A549 (cell line): ENCODE measurements at regions not wholly inside any gene's neighbourhood (a gene's known extent, or its start where the extent isn't known, plus 50 kb on each side); places are given as distances from the start of the nearest gene placed in this dataset.

Experiments
- ESRRA ChIP-seq: fragments of 150-350 bp; IDR thresholded peaks from 2 replicates; pipeline ENCODE4 v1.6.1; 2014; ENCODE audit warnings: mild to moderate bottlenecking, low read length, borderline replicate concordance
- JUN ChIP-seq, 2 experiments: fragments of >200 bp; sonication (Bioruptor Twin); formaldehyde crosslinking; IDR thresholded peaks; 2 replicates in 1 of 2; 3 replicates in 1 of 2; pipeline ENCODE4 v1.6.1; 2016 to 2017
- MAFK ChIP-seq: fragments of 450-650 bp; IDR thresholded peaks from 2 replicates; pipeline ENCODE4 v1.6.1; 2014; ENCODE audit not compliant: partially characterized antibody
- MAX ChIP-seq: IDR thresholded peaks from 2 replicates; pipeline ENCODE4 v1.6.1; 2012
- MYC ChIP-seq: IDR thresholded peaks from 2 replicates; pipeline ENCODE4 v1.6.1; 2012; ENCODE audit warnings: mild to moderate bottlenecking, inconsistent platforms, low read length, improper control_type of control experiment, borderline replicate concordance
- NFE2L2 ChIP-seq: fragments of 150-350 bp; conservative IDR thresholded peaks from 2 replicates; pipeline ENCODE4 v1.6.1; 2014; ENCODE audit warnings: low read length
- POLR2A ChIP-seq: IDR thresholded peaks from 2 replicates; pipeline ENCODE4 v1.6.1; 2012; ENCODE audit warnings: mild to moderate bottlenecking, low read length
- RCOR1 ChIP-seq: fragments of 150-350 bp; IDR thresholded peaks from 2 replicates; pipeline ENCODE4 v1.6.1; 2014; ENCODE audit warnings: antibody characterized with exemption, low read length, low read depth
- USF2 ChIP-seq: fragments of 450-650 bp; IDR thresholded peaks from 2 replicates; pipeline ENCODE4 v1.6.1; 2014; ENCODE audit warnings: antibody characterized with exemption
- TF ChIP-seq, protein P1 (sequence below): fragments of >200 bp; sonication (Bioruptor Twin); formaldehyde crosslinking; IDR thresholded peaks from 3 replicates; pipeline ENCODE4 v1.5.1; 2016

DNA sequence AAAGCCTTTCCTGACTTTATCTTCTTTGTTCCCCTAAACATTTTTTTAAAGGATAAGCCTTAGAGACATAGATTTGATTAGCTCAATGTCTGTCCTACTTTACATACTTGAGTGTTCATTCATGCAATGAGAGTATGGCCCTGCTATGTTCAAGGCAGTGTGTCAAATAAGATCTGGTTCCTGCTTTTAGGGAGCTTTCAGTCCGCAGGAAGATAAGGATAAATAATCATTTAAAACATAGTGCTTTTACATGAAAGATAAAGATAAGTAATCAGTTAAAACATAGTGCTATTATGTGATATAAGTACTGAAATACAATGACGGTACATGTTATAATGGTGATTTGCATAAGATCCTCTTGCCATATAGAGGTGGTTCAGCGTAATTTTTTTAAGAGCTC lies 378.3 kb upstream of the PRICKLE1 start:
- TF ChIP-seq USF2 (no peak), MAFK (no peak), RCOR1 (no peak), MYC (no peak), JUN (IDR thresholded peaks at IDR 0.05) (no peak), ESRRA (no peak), NFE2L2 (no peak), POLR2A (no peak), MAX (no peak)
- TF ChIP-seq, protein P1, sequence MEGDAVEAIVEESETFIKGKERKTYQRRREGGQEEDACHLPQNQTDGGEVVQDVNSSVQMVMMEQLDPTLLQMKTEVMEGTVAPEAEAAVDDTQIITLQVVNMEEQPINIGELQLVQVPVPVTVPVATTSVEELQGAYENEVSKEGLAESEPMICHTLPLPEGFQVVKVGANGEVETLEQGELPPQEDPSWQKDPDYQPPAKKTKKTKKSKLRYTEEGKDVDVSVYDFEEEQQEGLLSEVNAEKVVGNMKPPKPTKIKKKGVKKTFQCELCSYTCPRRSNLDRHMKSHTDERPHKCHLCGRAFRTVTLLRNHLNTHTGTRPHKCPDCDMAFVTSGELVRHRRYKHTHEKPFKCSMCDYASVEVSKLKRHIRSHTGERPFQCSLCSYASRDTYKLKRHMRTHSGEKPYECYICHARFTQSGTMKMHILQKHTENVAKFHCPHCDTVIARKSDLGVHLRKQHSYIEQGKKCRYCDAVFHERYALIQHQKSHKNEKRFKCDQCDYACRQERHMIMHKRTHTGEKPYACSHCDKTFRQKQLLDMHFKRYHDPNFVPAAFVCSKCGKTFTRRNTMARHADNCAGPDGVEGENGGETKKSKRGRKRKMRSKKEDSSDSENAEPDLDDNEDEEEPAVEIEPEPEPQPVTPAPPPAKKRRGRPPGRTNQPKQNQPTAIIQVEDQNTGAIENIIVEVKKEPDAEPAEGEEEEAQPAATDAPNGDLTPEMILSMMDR, result no peak
